NOMO-1 treated with DMSO at 0.1 percent for 48 hours (cell line): ENCODE measurements at regions not wholly inside any gene's neighbourhood (a gene's known extent, or its start where the extent isn't known, plus 50 kb on each side); places are given as distances from the start of the nearest gene placed in this dataset.

ENCODE experiments used
- DNase-seq: peaks from one replicate; lab custom pipeline; 2025; ENCODE audit not compliant: unreplicated experiment; lab: John Stamatoyannopoulos, UW

DNA sequence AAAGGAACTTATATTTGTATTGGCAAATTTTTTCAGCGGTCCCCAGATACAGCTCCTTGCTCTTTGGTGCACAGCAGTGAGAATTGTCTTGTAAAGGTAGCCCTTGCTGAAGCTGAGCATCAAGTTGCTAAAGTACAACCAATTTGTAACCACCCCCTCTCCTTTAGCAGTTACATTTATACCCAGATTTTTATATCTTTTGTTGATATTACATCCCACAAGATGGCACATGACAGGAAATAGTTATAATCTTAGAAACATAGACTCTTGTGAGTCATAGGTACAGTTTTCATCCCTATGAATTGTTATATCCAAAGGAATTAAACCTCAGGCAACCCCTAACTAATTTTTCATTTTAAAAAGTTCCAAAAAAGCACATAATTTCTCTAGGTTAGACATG, 523.0 kb upstream of the SLITRK1 start:
- no peak for DNase-seq

GRCh38 chr13:84400706-84401105, 518.4 kb upstream of the SLITRK1 start:
- no peak for DNase-seq

DNA sequence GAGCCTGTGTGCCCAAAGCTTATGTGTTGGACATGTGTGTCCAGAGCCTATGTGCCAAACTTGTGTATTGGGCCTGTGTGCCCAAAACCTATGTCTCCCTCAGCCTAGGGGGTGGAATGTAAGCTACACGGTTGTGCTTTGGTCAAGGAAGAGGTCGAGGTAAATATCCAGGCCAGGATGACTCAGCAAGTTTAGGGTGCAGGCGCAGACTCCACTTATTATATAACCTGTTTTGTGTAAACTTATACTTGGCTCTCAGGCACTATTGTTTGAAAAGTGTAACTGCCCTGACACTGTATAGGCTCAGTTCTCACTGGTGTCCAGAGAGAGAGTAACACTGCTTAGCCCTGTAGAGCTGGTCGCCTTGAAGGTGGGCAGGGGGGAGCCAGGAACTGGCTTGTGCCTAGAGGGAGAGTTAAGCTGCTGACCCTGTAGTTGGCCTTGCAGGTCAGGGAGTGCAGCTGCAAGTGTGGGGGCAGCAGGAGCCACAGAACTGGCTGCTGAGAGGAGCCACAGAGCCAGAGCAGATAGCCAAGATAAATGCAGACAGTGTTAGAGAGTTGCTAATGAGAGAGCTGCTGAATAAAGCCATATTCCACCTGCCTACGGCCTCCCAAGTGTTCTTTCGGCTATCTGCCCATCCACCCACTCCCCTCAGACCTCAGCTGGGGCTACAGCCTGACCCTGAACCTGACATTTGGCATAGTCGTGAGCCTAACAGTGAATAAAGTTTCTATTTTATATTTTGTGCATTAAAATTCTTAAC, 517.2 kb upstream of the SLITRK1 start:
- no peak for DNase-seq

DNA sequence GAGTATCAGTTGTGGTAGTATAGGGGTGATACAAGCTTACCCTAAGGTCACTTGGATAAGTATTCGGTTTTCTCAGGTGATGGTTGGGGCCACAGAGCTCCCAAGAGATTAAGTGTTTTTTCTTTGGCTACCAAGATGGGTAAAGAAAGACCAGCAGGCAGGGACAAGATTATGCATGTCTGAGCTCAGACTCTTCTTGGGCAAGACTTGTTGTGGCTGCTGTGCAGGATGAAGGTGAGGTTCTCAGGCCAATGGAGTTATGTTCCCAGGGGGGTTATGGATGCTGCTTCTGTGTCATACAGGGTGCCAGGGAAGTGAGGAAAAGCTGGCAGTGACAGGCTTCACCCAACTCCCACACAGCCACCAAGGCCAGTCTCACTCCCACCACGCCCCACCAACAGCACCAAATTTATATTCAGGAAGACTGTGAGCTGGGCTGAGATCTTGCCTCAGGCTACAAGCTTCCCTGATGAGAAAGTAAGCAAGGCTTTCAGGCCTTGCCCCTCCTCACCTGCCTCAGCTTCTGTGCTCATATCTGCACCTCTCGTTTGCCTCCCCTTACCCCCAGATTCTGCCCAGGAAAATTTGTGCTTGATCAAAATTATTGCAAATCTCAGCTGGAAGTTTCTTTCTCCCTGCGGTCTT, 511.8 kb upstream of the SLITRK1 start:
- DNase-seq: no peak

- no peak for DNase-seq
Measured at GRCh38 chr13:84380866-84381265, 498.6 kb upstream of the SLITRK1 start.

DNA sequence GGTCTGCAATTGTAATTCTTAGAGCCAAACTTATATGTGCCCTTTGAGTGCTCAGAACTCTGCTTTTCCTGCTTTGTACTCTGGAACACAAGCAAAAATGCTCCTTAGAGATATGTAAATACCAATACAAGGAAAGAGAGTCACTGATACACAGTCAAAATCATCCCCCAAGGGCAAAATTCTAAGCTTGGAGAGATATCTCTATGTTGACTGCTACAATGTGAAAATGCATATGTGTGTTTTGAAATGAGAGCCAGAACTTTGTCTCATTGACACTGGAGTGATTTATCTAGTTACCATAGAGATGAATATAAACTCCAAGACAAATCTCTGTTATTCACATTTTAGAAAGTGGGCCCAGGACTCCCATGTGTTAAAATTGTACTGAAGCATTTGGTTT, 494.8 kb upstream of the SLITRK1 start:
- no peak for DNase-seq

- no peak for DNase-seq
Measured at GRCh38 chr13:84366506-84366905, 484.2 kb upstream of the SLITRK1 start.

- no peak for DNase-seq
Measured at GRCh38 chr13:84362777-84363176, 480.5 kb upstream of the SLITRK1 start.

GRCh38 chr13:84360822-84361221, 478.5 kb upstream of the SLITRK1 start:
- no peak for DNase-seq

GRCh38 chr13:84358601-84359000, 476.3 kb upstream of the SLITRK1 start:
- no peak for DNase-seq

GRCh38 chr13:84352946-84353345, 470.7 kb upstream of the SLITRK1 start:
- no peak for DNase-seq

- no peak for DNase-seq
Measured at GRCh38 chr13:84339456-84339855, 457.2 kb upstream of the SLITRK1 start.

DNA sequence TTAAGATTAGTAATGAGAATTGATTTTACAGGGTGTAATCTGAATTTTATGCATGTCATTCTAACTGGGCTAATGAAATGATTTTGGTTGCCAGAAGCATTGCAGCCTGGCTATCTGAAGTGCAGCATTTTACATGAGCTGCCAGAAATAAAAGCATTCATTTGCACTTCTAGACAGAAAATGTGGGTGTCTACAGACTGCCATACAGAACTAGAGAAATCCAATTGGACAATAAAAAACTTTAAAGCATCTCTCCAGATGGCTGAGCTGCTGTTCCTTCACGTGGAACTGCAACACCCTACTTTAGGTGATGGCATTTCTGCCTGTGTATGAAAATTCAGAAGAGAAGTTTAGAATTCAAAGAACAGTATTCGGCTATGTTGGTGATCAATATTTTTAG, 450.1 kb upstream of the SLITRK1 start:
- DNase-seq: no peak

DNA sequence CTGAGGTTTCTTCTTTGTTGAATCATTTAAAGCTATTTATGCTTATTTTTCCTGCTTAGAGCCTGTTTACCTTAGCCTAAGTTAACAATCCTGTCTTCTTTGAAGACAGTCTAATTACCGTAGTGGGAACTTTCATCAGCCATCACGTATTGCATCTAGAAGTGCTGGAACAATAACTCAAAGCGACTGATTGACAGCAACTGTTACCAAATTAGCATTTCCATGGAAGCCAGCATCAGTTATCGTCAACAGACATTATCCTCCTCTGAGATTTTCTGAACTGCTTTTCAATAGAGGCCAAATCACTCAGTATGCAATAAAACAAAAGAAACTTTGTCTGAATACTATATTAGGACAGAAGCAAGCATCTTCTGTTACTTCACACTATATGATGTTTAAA, 433.3 kb upstream of the SLITRK1 start:
- no peak for DNase-seq

DNA sequence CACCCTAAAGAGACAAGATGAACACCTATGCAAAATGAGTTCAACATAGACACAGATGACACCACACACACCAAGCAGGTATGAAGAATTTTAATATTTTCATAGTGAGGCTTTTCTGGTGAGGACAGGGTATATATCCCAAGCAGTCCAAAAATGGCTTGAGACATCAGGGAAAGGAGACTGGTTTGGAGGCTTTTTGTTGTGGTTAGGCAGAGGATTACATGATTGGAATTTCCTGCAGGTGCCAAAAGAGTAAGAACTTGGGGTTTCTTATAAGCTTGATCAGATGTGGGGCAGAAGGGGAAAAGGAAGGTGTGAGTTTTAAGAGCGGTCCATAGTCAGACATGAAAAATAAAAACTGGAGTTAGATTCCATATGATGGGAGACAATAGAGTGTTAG, 420.8 kb upstream of the SLITRK1 start:
- no peak for DNase-seq

- no peak for DNase-seq
Measured at GRCh38 chr13:84297251-84297650, 415.0 kb upstream of the SLITRK1 start.

GRCh38 chr13:84296401-84296800, 414.1 kb upstream of the SLITRK1 start:
- DNase-seq: no peak

DNA sequence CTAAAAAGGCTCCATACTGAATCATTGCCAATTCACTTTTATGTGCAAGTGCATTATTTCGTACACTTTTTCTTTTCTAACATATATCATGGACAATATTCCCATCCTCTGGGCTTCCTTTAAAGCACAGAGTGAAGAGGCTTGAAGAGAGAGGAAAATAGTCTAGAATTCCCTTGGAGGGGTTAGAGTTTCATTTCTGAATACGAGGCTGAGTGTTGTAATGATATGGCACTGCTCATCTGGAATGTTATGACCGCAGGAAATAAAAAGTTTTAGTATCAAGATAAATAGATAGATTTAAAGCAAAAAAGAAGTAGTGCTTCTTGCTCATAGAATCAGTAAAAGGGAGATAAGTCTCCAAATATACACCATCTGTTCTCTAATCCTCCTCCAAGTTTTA, 412.3 kb upstream of the SLITRK1 start:
- DNase-seq: no peak

DNA sequence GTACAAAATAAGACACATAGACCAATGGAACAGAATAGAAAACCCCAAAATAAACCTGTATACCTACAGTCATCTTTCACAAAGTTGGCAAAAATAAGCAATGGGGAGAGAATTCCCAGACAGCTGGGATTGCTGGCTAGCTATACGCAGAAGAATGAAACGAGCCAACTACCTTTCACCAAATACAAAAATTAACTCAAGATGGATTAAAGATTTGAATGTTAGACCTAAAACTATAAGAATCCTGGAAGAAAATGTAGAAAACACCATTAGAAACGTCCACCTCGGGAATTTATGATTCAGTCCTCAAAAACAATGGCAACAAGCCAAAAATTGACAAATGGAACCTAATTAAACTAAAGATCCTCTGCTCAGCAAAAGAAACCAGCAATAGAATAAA, 408.1 kb upstream of the SLITRK1 start:
- DNase-seq: no peak

GRCh38 chr13:84279166-84279565, 396.9 kb upstream of the SLITRK1 start:
- DNase-seq: no peak

DNA sequence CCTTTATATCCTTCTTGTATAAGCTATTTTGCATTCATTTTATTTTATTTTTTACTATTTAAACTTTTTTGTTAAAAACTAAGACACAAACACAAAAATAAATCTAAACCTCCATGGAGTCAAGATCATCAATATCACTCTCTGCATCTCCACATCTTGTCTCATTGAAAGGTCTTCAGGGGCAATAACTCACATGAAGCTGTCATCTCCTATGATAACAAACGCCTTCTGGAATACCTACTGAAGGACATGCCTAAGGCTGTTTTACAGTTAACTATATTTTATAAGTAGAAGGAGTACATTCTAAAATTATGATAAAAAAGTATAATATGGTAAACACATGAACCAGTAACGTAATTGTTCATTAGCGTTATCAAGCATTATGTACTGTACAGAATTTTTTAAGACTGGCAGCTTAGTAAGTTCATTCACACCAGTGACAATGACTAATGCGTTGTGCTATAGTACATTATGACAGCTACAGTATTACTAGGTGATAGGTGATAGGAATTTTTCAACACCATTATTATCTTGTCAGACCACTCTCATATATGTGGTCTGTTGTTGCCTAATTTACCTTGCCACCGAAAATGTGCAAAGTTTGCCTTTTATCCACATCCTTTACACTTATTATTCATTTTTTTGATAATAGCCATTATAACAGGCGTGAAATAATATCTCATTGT, 390.7 kb upstream of the SLITRK1 start:
- DNase-seq: no peak

GRCh38 chr13:84265257-84265764, 383.0 kb upstream of the SLITRK1 start:
- DNase-seq: no peak
